Suprapubic skin (tissue), 4 donors: ENCODE measurements at regions not wholly inside any gene's neighbourhood (a gene's known extent, or its start where the extent isn't known, plus 50 kb on each side); places are given as distances from the start of the nearest gene placed in this dataset.

Experiments used
- DNase-seq, 2 donors: peaks; one replicate each; pipeline ENCODE4 v3.0.0-alpha.2; 2019; ENCODE audit warnings: low spot score in 2 of 2
- H3K27ac ChIP-seq: fragments of 200-600 bp; sonication (generic); one replicate; pipeline ENCODE4 v1.5.1; 2019
- H3K27me3 ChIP-seq: fragments of 200-600 bp; sonication (generic); one replicate; pipeline ENCODE4 v1.5.1; 2019
- H3K36me3 ChIP-seq: fragments of 200-600 bp; sonication (generic); one replicate; pipeline ENCODE4 v1.5.1; 2019
- H3K4me1 ChIP-seq: fragments of 200-600 bp; sonication (generic); one replicate; pipeline ENCODE4 v1.5.1; 2019
- H3K4me3 ChIP-seq: fragments of 200-600 bp; sonication (generic); one replicate; pipeline ENCODE4 v1.5.1; 2019; ENCODE audit warnings: mild to moderate bottlenecking
- H3K9me3 ChIP-seq: fragments of 200-600 bp; sonication (generic); one replicate; pipeline ENCODE4 v1.5.1; 2019
- EP300 ChIP-seq: sonication (generic); formaldehyde crosslinking; IDR thresholded peaks from one replicate; pipeline ENCODE4 v1.6.1; 2017; ENCODE audit warnings: antibody characterized with exemption
- POLR2A ChIP-seq, 2 donors: fragments of 450-650 bp; IDR thresholded peaks; one replicate each; pipeline ENCODE4 v1.6.1; 2017; ENCODE audit warnings: antibody characterized with exemption in 2 of 2, mild to moderate bottlenecking in 2 of 2, moderate library complexity in 2 of 2
- POLR2AphosphoS5 ChIP-seq, 3 donors: sonication (generic); formaldehyde crosslinking; IDR thresholded peaks; one replicate each; pipeline ENCODE4 v1.6.1; 2017; ENCODE audit warnings: antibody characterized with exemption in 3 of 3
- WGBS: methylation state at CpG from one replicate; pipeline ENCODE4 v1.1.5; 2018; 5-methylcytosine and 5-hydroxymethylcytosine counted together
- TF ChIP-seq, protein P1 (sequence below), 2 donors: fragments of 200-600 bp in 1 of 2; fragments of 450-650 bp in 1 of 2; sonication (generic) in 1 of 2; IDR thresholded peaks; one replicate each; pipeline ENCODE4 v1.5.1; 2016 to 2019; ENCODE audit warnings: antibody characterized with exemption in 2 of 2, mild to moderate bottlenecking in 1 of 2, moderate library complexity in 1 of 2

GRCh38 chr5:58149746-58150145 lies 310.1 kb downstream of the PLK2 start:
- no peak for TF ChIP-seq POLR2AphosphoS5 (IDR thresholded peaks at IDR 0.05)
- TF ChIP-seq POLR2A (IDR thresholded peaks at IDR 0.05) = no peak
- TF ChIP-seq EP300 = no peak
- TF ChIP-seq, protein P1, sequence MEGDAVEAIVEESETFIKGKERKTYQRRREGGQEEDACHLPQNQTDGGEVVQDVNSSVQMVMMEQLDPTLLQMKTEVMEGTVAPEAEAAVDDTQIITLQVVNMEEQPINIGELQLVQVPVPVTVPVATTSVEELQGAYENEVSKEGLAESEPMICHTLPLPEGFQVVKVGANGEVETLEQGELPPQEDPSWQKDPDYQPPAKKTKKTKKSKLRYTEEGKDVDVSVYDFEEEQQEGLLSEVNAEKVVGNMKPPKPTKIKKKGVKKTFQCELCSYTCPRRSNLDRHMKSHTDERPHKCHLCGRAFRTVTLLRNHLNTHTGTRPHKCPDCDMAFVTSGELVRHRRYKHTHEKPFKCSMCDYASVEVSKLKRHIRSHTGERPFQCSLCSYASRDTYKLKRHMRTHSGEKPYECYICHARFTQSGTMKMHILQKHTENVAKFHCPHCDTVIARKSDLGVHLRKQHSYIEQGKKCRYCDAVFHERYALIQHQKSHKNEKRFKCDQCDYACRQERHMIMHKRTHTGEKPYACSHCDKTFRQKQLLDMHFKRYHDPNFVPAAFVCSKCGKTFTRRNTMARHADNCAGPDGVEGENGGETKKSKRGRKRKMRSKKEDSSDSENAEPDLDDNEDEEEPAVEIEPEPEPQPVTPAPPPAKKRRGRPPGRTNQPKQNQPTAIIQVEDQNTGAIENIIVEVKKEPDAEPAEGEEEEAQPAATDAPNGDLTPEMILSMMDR (IDR thresholded peaks at IDR 0.05) = no peak
- no peaks in the 10 kb centered on the region for H3K9me3 ChIP-seq
- no peak overlapping the region for H3K4me3 ChIP-seq
- H3K27ac ChIP-seq = no peak overlapping the region
- H3K4me1 ChIP-seq = no peaks in the 10 kb centered on the region
- no peak for DNase-seq
- H3K36me3 ChIP-seq = no peaks in the 10 kb centered on the region
- no peaks in the 10 kb centered on the region for H3K27me3 ChIP-seq
- 91% methylated on average over 4 of the region's 4 CpGs for WGBS

- H3K4me3 ChIP-seq = no peak overlapping the region
- H3K4me1 ChIP-seq = no peaks in the 10 kb centered on the region
- no peaks in the 10 kb centered on the region for H3K27me3 ChIP-seq
- no peak overlapping the region for H3K27ac ChIP-seq
- no peaks in the 10 kb centered on the region for H3K36me3 ChIP-seq
- H3K9me3 ChIP-seq = no peaks in the 10 kb centered on the region
- 69% methylated on average over 3 of the region's 3 CpGs for WGBS
- no peak for DNase-seq
- no peak for TF ChIP-seq POLR2A (IDR thresholded peaks at IDR 0.05)
- TF ChIP-seq, protein P1 (IDR thresholded peaks at IDR 0.05) = no peak
These were observed 310.5 kb downstream of the PLK2 start for GRCh38 chr5:58149345-58149744.

- Histone ChIP-seq H3K36me3 (no peaks in the 10 kb centered on the region), H3K27ac (no peak overlapping the region), H3K9me3 (no peaks in the 10 kb centered on the region), H3K4me3 (no peak overlapping the region), H3K27me3 (no peaks in the 10 kb centered on the region), H3K4me1 (no peaks in the 10 kb centered on the region)
- DNase-seq = no peak
- TF ChIP-seq POLR2AphosphoS5 (IDR thresholded peaks at IDR 0.05) (no peak), EP300 (no peak), POLR2A (IDR thresholded peaks at IDR 0.05) (no peak)
- TF ChIP-seq, protein P1 (IDR thresholded peaks at IDR 0.05) = no peak
These were observed 311.6 kb downstream of the PLK2 start for GRCh38 chr5:58148254-58148775.

GRCh38 chr5:58145397-58145934 lies 314.4 kb downstream of the PLK2 start:
- TF ChIP-seq POLR2AphosphoS5 (IDR thresholded peaks at IDR 0.05) (no peak), EP300 (no peak), POLR2A (IDR thresholded peaks at IDR 0.05) (no peak)
- TF ChIP-seq, protein P1 (IDR thresholded peaks at IDR 0.05) = no peak
- 90% methylated on average over 11 of the region's 11 CpGs for WGBS
- Histone ChIP-seq H3K27me3 (no peaks in the 10 kb centered on the region), H3K4me1 (no peaks in the 10 kb centered on the region), H3K4me3 (no peak overlapping the region), H3K9me3 (no peaks in the 10 kb centered on the region), H3K36me3 (no peaks in the 10 kb centered on the region), H3K27ac (no peak overlapping the region)
- DNase-seq = no peak

DNA sequence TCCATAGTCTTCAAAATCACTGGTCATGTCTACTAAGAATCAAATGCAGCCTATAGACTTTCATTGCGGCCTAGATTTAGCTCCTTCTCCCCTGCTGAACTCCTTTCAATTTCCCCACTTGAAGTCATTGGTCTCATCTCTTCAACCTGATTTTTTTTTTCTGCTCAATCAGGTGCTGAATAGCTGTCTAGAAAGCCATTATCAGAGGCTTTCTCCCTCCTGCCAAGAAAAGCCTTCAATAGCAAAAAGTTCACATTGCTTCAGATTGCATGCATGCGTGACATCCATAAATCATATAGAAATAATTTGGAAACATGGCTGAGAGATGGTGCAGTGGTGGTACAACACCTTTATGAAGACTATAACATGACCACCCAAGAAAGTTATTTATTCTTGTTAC lies 316.2 kb downstream of the PLK2 start:
- WGBS = 84% methylated on average over 2 of the region's 2 CpGs
- no peak for TF ChIP-seq POLR2AphosphoS5 (IDR thresholded peaks at IDR 0.05)
- TF ChIP-seq EP300 = no peak
- TF ChIP-seq POLR2A (IDR thresholded peaks at IDR 0.05) = no peak
- TF ChIP-seq, protein P1 (IDR thresholded peaks at IDR 0.05) = no peak

More for the DNA sequence above, 316.2 kb downstream of the PLK2 start:
- DNase-seq = no peak
- no peaks in the 10 kb centered on the region for H3K27me3 ChIP-seq
- no peaks in the 10 kb centered on the region for H3K36me3 ChIP-seq
- H3K4me1 ChIP-seq = no peaks in the 10 kb centered on the region
- no peak overlapping the region for H3K27ac ChIP-seq
- H3K9me3 ChIP-seq = no peaks in the 10 kb centered on the region
- H3K4me3 ChIP-seq = no peak overlapping the region
